Ovary (tissue), 3 donors: ENCODE measurements at regions not wholly inside any gene's neighbourhood (a gene's known extent, or its start where the extent isn't known, plus 50 kb on each side); places are given as distances from the start of the nearest gene placed in this dataset.

Experiments
- CTCF ChIP-seq, 3 donors: fragments of 450-650 bp in 2 of 3; fragments of 200-600 bp in 1 of 3; IDR thresholded peaks; one replicate each; pipeline versions ENCODE4 v1.5.1 to v1.8.0; 2016 to 2022; ENCODE audit warnings: antibody characterized with exemption in 3 of 3, mild to moderate bottlenecking in 1 of 3
- POLR2A ChIP-seq: fragments of 450-650 bp; IDR thresholded peaks from one replicate; pipeline ENCODE4 v1.6.1; 2017; ENCODE audit warnings: antibody characterized with exemption, mild to moderate bottlenecking, moderate library complexity
- donor health status: DM: no; HTN: no; CAD: no.

GRCh38 chr6:24064106-24064505 is 61.9 kb upstream of the NRSN1 start:
- no peak for TF ChIP-seq CTCF (IDR thresholded peaks at IDR 0.05)
- no peak for TF ChIP-seq POLR2A
